Tibial nerve (tissue), 3 donors: ENCODE measurements at regions not wholly inside any gene's neighbourhood (a gene's known extent, or its start where the extent isn't known, plus 50 kb on each side); places are given as distances from the start of the nearest gene placed in this dataset.

Experiments used
- POLR2A ChIP-seq, 2 donors: fragments of 450-650 bp; IDR thresholded peaks; one replicate each; pipeline ENCODE4 v1.6.1; 2017; ENCODE audit warnings: antibody characterized with exemption in 2 of 2, mild to moderate bottlenecking in 2 of 2, moderate library complexity in 2 of 2
- TF ChIP-seq, protein P1 (sequence below), 5 experiments: fragments of 200-600 bp in 3 of 5; fragments of 450-650 bp in 2 of 5; sonication (generic) in 3 of 5; IDR thresholded peaks; one replicate each; pipeline ENCODE4 v1.5.1; 2016 to 2019; ENCODE audit warnings: antibody characterized with exemption in 5 of 5, mild to moderate bottlenecking in 3 of 5, moderate library complexity in 2 of 5

DNA sequence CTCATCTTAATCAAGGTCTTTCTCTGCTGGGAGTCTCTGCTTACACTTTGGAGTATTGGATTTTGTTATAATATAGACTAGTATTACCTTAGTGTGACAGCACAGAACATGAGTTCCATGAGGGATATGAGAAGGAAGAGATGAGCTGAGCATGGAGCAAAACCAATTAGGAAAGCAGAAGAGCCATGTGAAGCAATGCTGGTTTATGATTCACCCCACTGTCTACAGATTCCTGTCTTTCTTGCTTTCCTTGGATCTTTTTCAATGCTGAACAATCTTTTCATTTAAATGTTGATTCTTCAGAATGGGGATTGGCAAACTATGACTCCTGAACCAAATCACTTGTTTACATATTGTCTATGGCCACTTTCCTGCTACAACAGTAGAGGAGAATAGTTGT is 70.4 kb upstream of the KITLG start:
- TF ChIP-seq POLR2A (IDR thresholded peaks at IDR 0.05): no peak
- TF ChIP-seq, protein P1, sequence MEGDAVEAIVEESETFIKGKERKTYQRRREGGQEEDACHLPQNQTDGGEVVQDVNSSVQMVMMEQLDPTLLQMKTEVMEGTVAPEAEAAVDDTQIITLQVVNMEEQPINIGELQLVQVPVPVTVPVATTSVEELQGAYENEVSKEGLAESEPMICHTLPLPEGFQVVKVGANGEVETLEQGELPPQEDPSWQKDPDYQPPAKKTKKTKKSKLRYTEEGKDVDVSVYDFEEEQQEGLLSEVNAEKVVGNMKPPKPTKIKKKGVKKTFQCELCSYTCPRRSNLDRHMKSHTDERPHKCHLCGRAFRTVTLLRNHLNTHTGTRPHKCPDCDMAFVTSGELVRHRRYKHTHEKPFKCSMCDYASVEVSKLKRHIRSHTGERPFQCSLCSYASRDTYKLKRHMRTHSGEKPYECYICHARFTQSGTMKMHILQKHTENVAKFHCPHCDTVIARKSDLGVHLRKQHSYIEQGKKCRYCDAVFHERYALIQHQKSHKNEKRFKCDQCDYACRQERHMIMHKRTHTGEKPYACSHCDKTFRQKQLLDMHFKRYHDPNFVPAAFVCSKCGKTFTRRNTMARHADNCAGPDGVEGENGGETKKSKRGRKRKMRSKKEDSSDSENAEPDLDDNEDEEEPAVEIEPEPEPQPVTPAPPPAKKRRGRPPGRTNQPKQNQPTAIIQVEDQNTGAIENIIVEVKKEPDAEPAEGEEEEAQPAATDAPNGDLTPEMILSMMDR (IDR thresholded peaks at IDR 0.05): no peak
